MV-4-11 (cell line): ENCODE measurements at regions not wholly inside any gene's neighbourhood (a gene's known extent, or its start where the extent isn't known, plus 50 kb on each side); places are given as distances from the start of the nearest gene placed in this dataset.
"Not testable (repeated sequence)": the region's sequence is repeated elsewhere in the genome, so short reads cannot be mapped to it uniquely, and the experiment has no call there.

Experiments used
- DNase-seq: peaks from one replicate; lab custom pipeline; 2025; lab: John Stamatoyannopoulos, UW

DNA sequence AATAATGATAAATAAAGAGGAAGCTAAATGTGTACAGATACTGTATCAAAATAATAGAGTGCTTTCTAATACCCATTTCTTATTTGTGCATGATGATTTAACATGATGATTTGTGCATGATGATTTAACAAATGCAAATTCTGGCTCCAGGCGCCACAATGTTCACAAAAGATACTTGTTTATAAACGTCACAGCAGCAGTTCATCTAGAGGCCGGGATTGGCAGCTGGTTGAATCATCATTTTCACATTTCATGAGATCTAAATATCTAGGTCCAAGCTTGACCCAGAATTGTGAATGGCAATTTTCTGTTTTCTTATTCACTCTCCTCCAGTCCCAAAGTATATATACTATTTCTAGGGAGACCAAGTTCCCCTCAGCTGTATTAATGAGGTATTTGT is 322.0 kb downstream of the SUCLG1 start:
- DNase-seq: no peak

DNA sequence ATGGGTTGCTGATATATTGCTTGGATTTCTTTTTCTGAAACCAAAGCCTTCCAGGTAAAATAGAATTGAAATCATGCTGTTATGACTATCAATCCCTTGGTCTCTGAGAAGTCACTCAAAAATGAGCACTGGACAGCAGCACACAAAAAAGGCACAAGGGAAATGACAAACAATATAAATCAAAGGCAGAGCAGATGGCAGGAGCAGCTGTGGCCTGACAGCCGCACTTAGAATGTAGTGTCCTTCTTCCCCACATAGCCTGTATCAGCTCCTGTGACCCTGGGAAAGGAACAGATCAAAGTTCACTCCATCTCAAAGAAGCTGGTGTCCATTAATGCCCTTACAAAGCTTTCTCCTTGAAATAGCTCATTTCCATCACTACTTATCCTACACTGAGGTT is 326.7 kb downstream of the SUCLG1 start:
- DNase-seq: no peak

DNA sequence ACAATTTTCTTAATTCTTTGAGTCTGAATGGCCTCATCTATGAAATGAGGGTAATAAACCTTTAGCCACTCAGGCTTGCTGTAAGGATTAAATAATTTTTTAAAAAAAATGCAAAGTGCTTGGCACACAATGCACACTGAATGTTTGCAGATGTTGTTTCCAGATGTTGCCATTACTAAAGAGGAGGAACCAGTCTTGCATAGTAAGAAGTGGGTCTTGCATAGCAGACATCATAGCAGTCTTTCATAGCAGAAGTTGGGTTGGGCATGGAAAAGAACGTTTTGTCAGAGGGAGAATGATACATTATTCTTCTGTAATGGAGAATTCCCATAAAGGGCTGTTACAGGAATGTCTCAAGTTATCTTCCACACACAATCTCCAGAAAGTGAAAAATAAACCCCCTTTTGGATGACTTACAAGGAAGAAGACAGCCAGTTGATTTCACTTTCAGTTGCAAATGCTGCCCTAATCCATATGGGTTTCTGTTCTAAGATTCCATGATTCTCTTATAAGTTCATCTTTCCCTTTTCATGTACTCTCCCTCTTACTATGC is 327.7 kb downstream of the SUCLG1 start:
- DNase-seq: no peak

DNA sequence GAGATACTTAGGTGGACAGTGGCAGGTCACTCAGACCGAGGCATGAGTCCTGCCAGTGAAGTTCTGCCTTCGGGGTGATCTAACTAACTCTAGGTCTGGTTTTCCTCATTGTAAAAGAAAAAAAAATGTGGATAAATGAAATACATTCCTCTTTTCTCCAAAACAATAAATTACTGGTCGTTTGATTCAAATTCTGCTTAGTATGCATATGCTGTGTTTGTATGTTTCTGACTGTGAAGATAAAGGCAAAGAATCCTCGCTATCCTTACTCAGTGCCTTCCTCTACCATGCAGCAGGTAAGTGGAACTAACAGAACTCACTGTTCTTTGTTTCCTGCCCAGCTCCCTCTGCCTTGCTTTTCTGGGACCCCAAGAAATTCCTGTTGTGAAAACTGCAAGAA is 330.1 kb downstream of the SUCLG1 start:
- DNase-seq: no peak

DNA sequence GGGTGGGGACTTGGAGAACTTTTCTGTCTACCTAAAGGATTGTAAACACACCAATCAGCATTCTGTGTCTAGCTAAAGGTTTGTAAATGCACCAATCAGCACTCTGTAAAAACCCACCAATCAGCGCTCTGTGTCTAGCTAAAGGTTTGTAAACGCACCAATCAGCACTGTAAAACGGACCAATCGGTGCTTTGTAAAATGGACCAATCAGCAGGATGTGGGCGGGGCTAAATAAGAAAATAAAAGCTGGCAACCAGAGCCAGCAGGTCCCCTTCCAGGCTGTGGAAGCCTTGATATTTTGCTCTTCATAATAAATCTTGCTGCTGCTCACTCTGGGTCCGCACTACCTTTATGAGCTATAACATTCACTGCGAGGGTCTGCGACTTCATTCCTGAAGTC is 331.3 kb downstream of the SUCLG1 start:
- not testable (repeated sequence) for DNase-seq

DNA sequence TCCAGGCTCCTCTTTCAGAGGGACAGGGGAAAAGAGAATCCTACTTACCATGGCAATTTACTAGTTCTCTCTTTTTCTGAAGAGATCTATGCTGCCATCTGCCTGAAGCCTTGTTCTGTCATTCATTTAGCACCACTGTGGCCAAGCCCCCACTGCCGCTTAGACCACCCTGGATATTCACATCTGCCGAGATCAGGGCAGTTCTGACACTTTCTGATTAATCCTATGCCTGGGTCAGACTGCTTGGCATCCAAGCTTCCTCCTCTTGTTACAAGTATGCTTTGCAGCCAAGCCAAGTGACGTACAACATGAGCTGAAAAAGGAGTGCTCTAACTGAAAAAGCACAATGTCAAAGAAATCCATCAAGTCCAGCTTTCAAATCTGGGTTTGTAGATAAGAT is 332.6 kb downstream of the SUCLG1 start:
- no peak for DNase-seq

DNA sequence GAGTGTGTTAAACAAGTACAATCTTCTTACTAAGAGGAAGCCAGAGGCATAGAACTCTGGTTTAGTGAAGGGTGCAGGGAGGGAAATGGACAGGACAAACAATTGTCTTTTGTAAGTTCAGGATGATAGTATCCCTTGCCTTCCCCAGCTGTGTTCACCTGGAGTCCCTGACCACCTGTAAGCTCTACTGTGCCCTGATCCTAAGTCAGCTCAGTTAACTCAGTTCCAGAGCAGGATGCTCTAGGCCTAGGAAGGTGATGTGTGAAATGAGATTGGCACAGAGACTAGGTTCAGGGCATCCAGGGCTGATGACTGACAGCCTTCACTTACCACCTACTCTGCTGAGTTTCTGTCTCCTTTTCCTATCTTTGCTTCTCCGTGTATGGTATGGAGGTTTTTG is 333.0 kb downstream of the SUCLG1 start:
- DNase-seq: no peak

DNA sequence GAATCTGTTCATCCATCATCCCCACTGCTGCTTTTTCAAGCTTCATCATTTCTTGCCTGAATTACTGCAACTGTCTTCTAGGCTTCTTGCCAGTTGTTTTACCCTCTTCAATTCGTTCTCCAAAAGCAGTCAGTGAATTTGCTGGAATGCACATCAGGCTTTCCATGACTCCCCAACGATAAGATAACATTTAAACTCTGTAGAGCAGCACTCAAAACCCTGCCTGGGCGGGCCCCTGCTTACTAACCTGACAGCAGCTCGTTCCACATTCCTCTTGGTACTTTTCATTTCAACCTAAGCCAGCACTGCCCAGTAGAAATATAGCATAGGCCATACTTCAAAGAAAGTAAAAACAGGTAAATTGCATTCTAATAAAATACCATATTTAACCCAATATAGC is 342.9 kb downstream of the SUCLG1 start:
- no peak for DNase-seq

DNA sequence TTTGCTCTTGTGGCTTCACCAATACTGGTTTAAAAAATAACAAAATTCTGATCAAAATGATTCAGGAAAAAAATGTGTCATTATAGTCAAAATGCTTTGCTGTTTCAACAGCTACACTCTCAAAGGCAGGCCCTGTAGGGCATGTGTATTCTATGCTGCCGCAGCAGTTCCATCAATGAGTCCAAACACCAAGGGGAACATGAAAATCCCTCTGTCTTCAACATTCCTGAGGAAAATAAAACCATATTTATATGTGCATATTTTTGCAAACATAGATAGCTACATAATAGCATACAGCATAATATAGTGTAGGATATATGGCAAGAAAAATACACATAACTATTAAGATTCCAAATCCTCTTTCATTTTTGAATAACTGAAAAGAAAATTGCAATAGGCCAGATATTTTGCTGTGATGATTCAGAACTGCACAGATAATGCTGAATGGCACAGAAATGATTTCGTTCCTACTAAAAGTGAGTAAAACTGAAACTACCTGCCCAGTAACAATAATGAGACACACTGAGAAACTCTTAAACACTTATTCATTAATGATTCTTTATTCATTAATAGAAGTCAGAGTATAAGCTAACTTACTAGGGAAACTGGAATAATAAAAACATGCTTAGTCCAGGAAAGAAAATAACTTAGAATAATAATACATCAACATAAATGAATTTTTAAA is 343.8 kb downstream of the SUCLG1 start:
- no peak for DNase-seq

DNA sequence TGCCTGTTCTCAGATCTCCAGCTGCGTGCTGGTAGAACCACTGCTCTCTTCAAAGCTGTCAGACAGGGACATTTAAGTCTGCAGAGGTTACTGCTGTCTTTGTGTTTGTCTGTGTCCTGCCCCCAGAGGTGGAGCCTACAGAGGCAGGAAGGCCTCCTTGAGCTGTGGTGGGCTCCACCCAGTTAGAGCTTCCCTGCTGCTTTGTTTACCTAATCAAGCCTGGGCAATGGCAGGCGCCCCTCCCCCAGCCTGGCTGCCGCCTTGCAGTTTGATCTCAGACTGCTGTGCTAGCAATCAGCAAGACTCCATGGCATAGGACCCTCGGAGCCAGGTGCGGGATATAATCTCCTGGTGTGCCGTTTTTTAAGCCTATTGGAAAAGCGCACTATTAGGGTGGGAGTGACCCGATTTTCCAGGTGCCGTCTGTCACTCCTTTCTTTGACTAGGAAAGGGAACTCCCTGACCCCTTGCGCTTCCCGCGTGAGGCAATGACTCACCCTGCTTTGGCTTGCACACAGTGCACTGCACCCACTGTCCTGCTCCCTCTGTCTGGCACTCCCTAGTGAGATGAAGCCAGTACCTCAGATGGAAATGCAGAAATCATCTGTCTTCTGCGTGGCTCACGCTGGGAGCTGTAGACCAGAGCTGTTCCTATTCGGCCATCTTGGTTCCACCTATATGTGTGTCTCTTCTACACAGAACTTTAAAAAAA is 355.1 kb downstream of the SUCLG1 start:
- not testable (repeated sequence) for DNase-seq

DNA sequence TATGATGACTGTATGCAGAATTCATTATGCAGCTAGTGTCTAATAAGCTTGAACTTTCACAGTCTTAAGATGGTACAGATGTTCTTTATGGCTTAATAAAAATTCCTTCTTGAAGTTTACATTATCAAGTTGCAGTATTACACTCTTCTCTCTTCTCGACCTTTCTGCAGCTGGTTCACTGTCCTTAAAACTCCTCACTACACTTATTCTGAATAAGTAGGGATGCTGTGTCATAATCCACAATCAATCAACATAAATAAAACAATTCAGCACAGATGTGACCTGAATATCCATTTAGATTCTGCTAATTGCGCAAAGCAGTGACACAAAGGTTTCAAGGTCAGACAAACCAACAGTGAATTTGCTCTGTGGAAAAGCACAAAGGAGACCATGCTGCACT is 356.8 kb downstream of the SUCLG1 start:
- DNase-seq: no peak

DNA sequence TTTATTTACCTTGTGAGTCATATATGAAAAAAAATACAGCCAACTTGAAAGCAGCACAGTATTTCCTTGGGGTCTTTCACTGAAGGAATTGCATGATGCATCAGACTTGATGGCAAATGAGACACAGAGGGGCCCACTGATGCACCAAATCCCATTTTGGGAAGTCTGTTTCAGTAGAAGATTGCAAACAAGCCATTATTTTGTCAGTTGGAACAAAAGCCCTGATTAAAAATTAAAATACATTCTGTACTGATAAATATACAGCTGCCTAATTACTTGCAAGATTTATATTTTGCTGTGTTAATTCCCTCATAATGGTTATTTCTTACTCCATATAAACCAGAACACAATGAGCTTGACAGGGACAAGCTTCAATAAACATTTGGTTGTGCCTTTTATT is 370.4 kb downstream of the SUCLG1 start:
- no peak for DNase-seq

DNA sequence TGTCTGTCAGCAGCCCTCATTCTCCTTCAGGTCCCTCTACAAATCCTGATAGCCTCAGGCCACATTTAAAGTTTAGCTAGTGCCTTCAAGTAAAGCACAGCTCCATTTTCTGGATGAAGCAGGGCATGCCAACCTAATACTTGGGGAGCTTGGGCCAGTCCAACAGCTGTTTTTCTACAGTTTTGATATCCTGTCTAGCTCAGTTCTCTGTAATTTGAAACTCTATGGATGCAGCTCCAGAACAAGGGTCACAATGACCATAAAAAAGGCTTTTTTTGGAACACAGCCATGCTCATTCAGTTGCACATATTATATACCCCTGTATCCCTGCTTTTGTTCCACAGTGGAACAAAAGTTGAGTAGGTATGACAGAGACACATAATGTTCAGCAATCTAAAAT is 373.5 kb downstream of the SUCLG1 start:
- no peak for DNase-seq

DNA sequence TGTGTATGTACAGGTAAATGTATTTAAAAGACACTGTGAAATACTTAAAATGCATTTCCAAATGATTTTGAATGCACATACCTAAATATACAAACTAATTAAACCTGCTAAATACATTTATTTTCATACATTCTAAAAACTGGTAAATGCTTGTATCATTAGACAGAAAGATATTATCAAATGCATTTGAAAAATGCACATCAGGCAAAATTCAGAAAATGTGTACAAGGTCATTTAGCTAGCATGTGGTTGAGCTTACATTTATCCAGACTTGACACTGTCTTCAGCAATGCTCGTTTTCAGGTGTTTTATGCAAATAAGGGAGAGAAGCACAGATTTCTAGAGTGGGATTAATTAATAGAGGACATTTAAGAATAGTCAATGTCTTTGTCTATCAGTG is 374.2 kb downstream of the SUCLG1 start:
- DNase-seq: no peak

DNA sequence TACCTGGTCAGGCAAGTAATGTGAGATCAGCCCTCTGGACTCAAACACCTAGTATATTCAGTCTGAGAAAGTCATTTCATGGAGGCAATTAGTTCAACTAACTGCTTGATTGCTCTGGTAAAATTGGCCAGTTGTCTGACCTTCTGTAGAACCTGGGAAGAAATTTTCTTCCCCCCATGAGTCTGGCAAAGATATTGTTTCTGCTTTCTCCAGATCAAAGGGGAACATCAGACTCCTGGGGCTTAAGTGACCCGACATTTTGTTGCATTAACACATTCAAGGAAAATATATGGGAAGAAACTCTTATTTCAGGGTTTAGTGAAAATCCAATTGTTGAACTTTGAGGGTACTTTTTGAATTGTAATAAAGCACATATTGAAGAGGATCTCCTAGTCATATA is 375.1 kb downstream of the SUCLG1 start:
- DNase-seq: no peak

DNA sequence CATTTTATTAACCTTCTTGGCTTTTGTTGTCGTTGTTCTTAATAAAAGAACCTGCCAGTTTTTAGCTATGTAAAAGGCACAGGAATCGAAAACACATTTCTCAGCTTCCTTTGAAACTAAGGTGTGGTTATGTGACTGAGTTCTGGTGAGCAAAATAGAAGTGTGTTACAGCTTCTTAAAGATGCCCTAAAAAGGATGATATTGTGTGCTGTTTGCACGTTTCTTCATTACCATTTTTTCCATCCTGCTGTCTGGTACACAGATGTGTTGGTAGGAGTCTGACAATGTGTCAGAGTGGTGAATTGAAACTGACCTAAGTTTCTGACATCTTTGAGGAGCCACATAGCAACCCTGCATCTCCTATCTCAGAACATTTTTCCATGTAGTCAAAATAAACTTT is 380.6 kb downstream of the SUCLG1 start:
- DNase-seq: no peak

DNA sequence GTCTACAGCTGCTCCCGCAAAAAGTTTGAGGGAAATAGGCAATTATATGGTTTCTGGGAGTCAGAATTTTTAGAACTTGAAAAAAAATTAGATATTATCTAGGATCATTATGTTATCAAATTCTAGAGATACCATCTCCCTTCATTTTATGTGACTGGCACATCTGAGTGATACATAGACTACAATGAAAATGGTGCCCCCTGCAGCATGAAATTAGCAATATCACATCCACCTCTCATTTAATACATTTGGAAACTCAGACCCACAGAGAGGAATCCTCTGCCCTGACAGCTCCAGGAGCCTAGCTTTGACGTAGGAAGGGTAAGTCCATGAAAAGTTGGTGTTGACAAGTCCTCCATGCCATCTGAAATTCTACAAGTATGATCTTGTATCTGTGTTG is 381.6 kb downstream of the SUCLG1 start:
- peak; percentile 8 for DNase-seq

DNA sequence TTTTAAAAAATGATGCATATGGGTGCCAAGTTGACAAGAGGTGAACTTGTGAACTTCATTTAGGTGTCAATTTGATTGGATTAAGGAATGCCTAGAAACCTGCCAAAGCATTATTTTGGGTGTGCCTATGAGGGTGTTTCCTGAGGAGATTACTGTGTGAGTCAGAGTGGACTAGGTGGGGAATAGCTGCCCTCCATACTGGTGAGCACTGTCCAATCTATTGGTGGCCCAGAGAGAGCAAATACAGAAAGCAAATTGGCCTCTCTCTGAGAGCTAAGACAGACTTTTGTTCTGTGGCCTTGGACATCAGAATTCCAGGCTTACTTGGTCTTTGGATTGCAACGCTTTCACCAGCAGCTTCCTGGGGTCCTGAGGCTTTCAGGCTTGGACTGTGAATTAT is 388.0 kb downstream of the SUCLG1 start:
- DNase-seq: no peak

DNA sequence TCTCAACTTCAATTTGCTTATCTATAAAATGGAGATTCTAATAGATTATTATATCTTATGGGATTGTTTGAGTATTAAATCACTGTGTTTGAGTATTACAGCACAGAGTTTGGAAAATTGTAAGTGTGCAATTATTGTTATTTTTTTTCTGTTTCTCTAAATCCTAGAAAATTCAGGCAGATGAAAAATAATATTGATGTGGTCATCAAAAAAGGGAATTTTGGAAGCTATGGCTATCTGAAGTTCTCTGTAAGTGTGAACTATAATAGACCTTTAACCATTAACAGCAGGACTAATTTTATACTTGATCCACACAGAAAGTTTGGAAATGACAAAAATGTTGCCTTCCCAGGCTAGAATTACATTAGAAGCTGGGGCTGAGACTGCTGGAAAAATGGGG is 393.2 kb downstream of the SUCLG1 start:
- no peak for DNase-seq

DNA sequence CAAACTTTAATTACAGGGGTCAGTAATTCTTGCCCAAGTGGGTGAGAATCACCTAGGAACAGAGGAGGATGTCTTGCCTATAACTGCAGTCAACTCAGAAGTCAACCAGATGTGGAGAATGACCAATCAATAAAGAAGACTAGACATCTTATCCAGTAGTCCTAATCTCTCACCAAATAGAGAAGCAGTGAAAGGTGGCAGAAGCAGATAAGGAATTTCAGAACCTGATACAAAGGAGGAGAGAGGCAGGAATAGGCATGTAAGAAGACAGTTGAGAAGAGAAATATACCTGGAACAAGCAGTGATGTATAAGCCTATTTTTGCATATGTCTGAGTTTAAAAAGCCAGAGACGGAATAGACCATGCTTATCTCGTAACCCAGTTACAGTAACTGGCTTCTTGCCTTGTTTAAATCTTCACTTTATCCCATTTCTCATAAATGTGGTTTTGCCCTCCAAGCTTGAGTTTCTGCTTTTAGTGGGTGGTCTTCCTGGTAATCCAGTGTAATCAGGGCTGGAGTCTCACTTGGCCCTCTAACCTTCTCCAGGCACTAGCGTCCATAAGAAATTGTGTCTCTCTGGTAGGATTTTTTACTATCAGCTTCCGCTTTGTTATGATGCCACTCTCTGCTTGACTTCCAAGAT is 401.0 kb downstream of the SUCLG1 start:
- DNase-seq: no peak

DNA sequence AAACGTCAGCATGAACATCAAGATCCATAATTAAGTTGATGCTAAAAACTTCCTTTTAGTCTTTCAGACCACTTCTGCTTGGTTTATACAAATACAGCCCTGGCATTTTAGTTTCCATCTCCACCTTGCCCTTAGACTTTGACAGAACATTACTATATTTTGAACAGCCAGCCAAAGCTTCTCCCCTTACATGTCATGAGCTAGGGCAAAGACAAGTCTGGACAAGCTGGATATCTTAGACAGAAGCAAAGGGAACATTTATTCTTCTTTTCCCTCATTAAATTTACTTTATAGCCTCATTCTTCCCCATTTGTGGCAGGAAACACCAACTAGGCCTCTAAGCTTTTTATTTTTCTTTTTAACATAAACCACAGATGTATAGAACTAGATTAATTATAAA is 403.3 kb downstream of the SUCLG1 start:
- no peak for DNase-seq

DNA sequence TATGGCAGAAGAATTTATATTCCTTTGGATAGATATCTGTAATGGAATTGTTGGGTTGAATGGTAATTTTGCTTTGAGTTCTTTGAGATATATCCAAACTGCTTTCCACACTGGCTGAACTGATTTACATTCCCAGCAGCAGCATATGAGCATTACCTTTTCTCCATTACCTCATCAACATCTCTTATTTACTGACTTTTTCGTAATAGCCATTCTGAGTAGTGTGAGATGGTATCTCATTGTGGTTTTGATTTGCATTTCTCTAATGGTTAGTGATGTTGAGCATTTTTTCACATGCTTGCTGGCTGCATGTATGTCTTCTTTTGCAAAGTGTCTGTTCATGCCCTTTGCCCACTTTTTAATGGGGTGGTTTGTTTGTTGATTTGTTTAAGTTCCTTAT is 404.5 kb downstream of the SUCLG1 start:
- not testable (repeated sequence) for DNase-seq

DNA sequence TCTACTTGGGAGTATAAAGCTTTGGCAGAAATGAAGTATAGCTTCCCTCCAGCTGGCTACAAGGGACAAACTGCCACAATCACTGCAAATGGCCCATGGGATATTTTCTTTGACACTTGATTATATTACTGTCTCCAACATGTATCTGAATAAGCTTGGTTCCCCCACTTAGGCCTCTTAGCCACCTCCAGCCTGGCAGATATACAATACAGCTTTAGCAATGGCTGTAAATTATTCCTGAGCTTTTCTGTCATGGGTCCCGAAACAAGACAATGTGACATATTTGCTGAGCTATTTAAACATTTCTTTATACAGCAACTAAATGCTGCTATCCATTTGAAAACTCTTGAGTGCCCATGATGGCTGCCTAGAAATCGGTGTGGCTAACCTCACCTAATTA is 406.2 kb downstream of the SUCLG1 start:
- no peak for DNase-seq
